NCI-H1694 treated with DMSO at 0.1 percent for 48 hours (cell line): ENCODE measurements at regions not wholly inside any gene's neighbourhood (a gene's known extent, or its start where the extent isn't known, plus 50 kb on each side); places are given as distances from the start of the nearest gene placed in this dataset.

Source experiments
- DNase-seq: peaks from one replicate; lab custom pipeline; 2025; lab: John Stamatoyannopoulos, UW

- no peak for DNase-seq
These were observed 144.4 kb upstream of the ARGLU1 start for GRCh38 chr13:106712381-106712780.

DNA sequence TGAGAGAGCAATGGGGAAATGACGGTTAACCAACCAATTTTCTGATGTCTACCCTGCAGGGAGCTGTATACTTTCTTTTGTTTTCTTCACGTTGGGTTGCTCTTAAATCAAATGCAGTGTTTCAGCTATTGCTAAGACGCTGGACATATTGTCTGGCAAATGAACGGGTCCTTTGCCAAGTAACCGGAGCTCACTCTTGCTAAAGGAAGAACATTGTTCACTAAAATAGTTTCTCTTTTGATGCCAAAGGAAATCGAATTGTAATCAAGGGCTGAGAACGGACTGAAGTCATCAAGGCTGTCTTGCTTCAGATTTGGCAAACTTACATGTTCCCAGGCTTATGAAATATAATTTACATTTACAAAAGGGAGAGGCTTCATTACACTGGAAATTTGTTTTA, 142.3 kb upstream of the ARGLU1 start:
- no peak for DNase-seq

- no peak for DNase-seq
These were observed 141.6 kb upstream of the ARGLU1 start for GRCh38 chr13:106709522-106709921.

- no peak for DNase-seq
These were observed 134.6 kb upstream of the ARGLU1 start for GRCh38 chr13:106702505-106702904.

DNA sequence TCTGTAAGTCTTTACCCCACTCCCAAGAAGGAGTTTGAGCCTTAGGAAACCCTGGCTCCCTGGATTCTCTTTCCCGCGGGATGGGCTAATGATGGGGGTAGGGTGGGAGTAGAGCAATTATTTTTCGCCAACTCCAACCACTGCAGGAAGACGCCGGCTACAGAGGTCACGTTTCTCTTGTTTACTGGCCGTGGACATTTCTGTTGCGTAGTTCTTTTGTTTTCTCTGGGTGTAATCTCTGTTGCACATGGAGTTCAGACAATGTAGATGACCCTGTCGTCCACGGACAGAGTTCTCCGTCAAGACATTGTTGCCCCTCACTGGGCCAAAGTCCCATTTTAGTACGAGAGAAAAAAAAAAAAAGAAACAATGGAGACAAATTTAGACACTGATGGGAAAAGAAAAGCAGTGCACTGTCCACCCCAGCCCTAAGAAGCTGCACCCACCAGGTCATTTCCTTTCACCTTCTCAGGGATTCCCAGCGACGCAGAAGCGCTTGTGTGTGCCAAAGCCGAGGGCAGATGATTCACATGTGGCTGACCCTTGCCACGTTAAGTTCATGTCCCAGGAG, 133.9 kb upstream of the ARGLU1 start:
- no peak for DNase-seq

GRCh38 chr13:106700439-106700838, 132.5 kb upstream of the ARGLU1 start:
- no peak for DNase-seq

DNA sequence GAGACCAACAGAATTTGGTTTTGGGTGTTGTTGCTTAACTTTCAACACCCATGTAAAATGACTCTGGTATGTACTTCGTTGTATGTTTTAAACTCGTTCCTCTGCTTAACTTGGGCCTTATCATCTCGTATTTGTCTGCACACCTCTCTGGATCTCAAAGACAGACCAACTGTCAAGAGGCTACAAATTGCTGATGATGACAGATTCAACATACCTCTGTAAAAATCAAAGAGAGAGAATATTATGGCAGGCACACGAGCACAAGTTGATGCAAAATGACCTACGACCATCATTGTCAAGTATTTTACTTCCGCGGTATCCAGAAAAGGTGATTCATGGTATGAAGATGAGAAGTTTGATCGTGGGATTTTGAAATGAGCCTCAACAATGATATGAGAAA, 132.1 kb upstream of the ARGLU1 start:
- no peak for DNase-seq

DNA sequence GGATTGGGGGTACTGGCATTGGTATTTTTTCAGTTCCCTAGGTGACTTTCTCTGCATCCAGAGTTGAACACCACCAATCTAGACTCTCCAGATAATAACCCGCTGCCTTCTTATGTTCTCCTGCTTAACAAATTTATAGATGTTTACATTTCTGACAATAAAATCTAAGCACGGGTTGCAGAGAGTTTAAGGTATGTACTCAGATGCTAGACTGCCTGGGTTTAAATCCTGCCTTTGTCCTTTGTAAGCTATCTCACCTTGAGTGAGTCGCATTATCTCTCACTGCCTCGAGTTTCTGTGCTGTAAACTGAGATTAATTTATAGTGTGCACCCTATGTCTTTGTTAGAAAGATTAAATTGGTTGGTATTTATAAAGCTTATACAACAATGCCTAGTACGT, 131.4 kb upstream of the ARGLU1 start:
- DNase-seq, result no peak

- no peak for DNase-seq
These were observed 128.8 kb upstream of the ARGLU1 start for GRCh38 chr13:106696719-106697118.

DNA sequence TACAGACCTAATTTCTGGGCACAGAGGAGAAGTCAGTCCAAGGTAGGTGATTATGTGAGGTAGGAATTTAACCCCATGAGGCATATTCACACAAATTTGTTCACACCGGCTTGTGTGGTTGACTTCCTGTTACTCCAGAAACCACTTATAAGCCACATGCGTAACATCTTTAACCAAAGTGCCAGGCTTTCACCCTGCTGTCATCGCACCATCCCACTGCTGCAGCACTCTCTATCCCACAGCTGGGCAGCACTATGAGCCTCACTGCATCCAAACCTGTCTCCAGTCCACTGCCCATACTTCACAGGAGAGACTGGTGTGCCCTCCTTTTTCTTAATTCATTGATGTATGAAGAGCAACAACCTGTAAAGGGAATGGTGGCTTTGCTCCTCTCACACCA, 128.2 kb upstream of the ARGLU1 start:
- DNase-seq, result no peak

DNA sequence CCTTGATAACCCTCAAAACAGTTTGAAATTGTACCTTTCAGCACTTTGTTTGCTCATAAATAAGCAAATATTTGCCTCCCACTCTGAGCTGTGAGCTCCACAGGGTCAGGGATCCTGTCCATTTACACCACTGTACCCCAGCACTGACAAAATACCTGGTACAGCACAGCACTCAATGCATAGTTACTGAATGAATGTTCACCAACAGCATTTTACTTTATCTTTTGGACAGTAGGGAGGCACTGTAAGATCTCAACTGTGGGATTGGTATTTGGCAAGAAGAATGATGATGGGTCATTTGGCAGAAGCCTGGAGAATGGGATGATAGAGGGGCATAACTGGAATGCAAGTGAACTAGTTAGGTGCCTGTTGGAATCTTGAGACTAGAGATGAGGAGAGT, 127.2 kb upstream of the ARGLU1 start:
- no peak for DNase-seq

- DNase-seq, result no peak
These were observed 123.9 kb upstream of the ARGLU1 start for GRCh38 chr13:106691861-106692260.

- DNase-seq, result no peak
These were observed 123.4 kb upstream of the ARGLU1 start for GRCh38 chr13:106691341-106691740.

DNA sequence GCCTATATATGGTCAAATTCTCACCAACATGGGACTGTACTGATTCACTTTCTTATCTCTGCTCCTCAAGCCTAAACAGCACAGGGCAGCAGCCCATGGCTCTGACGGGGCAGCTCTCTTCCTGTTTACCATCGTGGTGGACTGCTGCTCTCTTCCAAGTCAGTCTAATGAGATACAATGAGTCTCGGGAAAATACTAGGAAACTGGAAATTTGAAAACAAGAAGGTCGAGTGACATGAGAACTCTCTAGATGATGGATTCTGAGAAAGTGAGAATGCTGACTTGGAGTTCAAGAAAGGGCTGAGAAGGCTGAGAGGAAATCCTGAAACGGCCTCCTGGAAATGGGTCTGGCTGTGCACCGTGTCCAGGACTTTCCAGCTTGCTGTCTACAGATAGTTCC, 122.8 kb upstream of the ARGLU1 start:
- no peak for DNase-seq

GRCh38 chr13:106689906-106690305, 122.0 kb upstream of the ARGLU1 start:
- DNase-seq, result no peak

DNA sequence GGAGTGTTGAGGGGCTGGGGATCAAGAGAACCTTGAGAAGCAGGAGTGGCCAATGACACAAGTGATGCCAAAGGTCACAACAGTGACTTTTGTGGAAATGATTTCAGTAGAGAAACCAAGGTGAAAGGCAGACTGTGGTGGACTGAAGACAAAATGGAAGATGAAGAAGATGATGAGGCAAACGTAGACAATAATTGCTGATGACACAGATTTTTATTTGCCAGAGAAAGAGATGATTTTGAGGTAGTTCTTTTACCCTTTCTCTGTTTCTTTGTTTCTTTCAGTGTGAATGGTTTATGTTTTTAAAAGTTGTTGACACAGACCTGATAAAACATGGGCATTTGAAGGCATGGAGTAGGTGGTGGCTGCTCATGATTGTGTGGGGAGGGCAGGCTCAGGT, 121.0 kb upstream of the ARGLU1 start:
- no peak for DNase-seq

DNA sequence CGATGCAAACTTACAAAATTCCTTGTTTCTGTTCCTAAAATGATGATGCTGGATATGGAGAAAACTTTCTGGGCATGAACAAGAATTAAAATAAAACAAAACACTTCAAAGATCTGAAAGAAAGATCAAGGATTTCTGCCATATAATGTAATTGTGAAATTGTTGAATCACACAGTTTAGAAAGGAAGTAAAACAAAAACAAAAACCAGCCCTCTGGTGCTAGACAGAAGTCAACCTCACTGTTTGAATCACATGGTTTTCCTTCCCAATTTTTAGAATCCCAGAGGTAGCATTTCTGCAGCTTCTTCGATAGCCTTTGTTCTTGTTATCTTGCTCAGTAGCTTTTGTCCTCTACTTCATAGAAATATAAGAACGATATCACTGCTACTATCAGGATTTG, 118.2 kb upstream of the ARGLU1 start:
- DNase-seq, result no peak

- DNase-seq, result no peak
These were observed 117.2 kb upstream of the ARGLU1 start for GRCh38 chr13:106685143-106685542.

DNA sequence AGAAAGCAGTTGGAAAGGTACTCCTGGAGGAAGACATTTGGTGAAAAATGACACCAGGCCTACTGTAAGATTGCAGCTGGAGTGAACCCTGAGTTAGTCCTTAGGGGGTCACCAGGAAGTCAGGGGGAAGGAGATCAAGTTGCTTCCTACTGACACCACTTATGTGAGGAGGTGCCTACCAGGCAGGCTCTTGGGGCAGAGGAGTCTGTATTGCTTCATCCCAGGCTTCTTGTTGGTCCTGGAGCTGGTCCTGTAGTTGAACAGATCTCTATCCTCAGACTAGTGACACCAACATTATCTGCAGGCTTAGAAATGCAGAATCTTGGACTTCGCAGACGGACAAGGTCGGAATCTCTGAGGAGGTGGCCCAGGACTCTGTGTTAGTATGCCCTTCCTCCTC, 116.0 kb upstream of the ARGLU1 start:
- no peak for DNase-seq

DNA sequence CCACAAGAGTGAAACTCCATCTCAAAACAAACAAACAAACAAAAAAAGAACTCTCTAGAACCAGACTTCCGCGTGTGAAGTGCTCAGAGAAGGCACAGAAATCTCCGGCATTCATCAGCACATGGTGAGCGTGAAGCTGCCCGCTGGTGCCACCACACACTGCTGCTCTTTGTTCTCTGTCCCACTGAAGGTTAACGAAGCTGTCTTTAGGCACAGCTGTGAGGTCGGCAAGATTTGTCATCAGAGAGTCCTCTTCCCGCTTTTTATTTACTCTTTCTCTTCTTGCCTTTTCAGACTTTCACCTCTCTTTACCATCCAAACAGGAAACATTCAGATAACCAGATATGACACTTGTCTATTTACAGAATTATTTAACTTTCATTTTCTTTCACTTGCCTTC, 115.2 kb upstream of the ARGLU1 start:
- DNase-seq, result no peak

DNA sequence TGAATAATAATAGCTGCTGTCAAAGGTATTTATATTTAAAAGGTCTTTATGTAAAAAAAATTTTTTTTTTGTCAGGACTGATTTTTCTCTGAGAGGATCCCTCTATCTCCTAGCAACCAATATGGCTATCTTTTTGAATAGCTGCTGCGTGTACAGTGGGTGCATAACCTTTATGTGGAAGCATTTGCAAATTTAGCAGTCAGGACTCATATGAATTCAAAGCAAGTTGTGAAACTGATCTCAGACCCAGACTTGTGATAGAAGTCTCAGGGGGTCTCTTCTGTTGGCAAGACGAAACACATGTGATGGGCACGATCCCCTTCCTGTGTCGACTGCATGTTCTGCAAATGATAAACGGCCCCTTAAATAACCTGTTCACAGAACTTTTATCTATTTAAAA, 114.1 kb upstream of the ARGLU1 start:
- DNase-seq, result no peak

DNA sequence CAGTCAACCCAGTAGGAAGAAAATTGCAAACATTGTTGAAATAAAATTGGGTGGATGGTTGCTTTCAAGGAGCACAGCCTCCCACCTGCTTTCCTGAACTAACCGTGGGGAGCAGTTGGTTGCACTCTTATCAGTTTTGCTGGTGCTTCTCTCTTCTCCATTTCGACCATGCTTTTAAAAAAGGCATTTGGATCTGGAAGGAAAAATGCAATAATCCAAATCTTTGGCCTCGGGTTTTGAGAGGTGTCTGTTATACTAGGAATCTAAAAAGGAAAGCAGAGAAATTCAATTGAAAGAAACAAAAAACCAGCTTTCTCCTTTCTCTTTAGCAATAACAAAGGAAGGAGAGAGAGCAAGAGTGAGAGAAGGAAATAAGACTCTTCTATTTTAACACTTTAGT, 113.6 kb upstream of the ARGLU1 start:
- DNase-seq, result no peak

DNA sequence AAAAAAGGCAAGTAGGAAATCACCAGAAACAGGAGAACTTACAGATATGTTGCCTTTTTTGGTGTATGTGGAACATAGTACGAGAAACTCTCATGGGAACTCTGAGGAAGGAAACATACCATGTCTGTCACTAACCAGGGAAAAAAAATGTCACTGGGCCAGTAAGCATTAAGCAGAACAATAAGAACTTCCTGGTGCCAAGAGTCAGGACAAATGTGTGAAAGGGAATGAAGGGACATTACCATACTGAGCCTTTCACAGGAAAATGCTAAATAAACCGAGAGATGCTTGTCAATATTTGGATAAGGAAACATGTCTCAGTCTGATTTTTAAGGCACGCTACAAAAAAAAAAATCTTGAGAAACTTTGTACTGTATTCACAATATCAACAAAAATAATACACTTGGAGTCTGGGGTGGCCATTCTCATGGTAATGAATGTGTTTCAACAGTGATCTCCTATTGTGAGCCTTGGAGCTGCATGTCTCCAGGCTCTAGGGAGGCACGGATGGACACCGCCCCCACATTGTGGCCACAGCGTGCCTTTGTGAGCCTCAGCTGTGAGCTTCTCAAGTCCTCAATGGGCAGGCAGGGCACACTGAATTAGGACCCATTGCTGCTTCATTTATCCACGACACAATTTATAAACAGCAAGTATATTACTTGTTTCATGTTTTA, 113.0 kb upstream of the ARGLU1 start:
- no peak for DNase-seq

DNA sequence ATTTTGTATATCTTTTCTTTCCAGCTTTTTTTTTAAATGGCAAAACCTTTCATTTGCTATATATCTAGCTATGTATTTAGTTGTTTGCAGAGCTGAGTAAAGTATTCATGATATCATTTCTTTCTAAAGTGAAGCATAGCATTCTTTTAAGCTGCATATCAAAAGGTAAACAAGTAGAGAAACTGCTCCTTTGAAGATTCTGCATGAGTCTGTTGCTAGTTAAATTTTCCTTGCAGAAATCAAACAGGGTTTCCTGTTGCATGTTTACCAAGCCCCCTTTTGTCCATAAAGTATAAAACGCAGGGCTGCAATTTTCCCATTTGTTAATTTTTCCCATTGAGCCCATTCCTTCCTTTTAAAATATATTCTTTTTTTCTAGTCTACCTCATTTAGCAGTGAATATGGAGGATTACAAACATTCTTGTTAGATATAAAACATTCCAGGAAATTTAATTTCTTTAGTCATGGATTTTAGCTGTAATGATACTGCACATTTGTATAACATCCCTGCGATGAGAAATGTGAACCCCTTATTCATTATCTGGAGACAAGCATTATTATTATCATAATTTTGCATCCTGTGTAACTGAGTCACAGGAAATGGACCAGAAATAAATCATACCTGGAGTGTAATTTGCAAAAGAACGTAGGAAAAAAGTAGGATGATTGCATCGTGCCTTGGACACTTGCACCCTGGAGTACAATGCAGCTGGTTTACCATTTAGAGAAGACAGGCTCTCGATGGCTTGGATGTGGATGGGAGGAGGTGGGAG, 110.9 kb upstream of the ARGLU1 start:
- DNase-seq, result no peak
